NCI-H1436 treated with DMSO at 0.1 percent for 48 hours (cell line): ENCODE measurements at regions not wholly inside any gene's neighbourhood (a gene's known extent, or its start where the extent isn't known, plus 50 kb on each side); places are given as distances from the start of the nearest gene placed in this dataset.
"Not testable (repeated sequence)": the region's sequence is repeated elsewhere in the genome, so short reads cannot be mapped to it uniquely, and the experiment has no call there.

ENCODE experiments used
- DNase-seq: peaks from one replicate; lab custom pipeline; 2025; lab: John Stamatoyannopoulos, UW

- no peak for DNase-seq
Observed at GRCh38 chrX:45669715-45670340, 469.2 kb upstream of the DIPK2B start.

- DNase-seq, result no peak
Observed at GRCh38 chrX:45668686-45669443, 468.2 kb upstream of the DIPK2B start.

- DNase-seq, result no peak
Observed at GRCh38 chrX:45667666-45668065, 467.0 kb upstream of the DIPK2B start.

- no peak for DNase-seq
Observed at GRCh38 chrX:45664727-45665290, 464.1 kb upstream of the DIPK2B start.

- DNase-seq, result no peak
Observed at GRCh38 chrX:45660477-45660876, 459.8 kb upstream of the DIPK2B start.

- no peak for DNase-seq
Observed at GRCh38 chrX:45633419-45633818, 432.7 kb upstream of the DIPK2B start.

- DNase-seq, result no peak
Observed at GRCh38 chrX:45632506-45632905, 431.8 kb upstream of the DIPK2B start.

- DNase-seq, result no peak
Observed at GRCh38 chrX:45630078-45630477, 429.4 kb upstream of the DIPK2B start.

- no peak for DNase-seq
Observed at GRCh38 chrX:45628041-45628440, 427.4 kb upstream of the DIPK2B start.

GRCh38 chrX:45623266-45623665, 422.6 kb upstream of the DIPK2B start:
- DNase-seq, result no peak

GRCh38 chrX:45622538-45622937, 421.9 kb upstream of the DIPK2B start:
- no peak for DNase-seq

GRCh38 chrX:45622042-45622423, 421.4 kb upstream of the DIPK2B start:
- no peak for DNase-seq

- no peak for DNase-seq
Observed at GRCh38 chrX:45621376-45622041, 420.8 kb upstream of the DIPK2B start.

GRCh38 chrX:45619290-45619689, 418.6 kb upstream of the DIPK2B start:
- no peak for DNase-seq

- DNase-seq, result not testable (repeated sequence)
Observed at GRCh38 chrX:45615591-45615990, 414.9 kb upstream of the DIPK2B start.

GRCh38 chrX:45614853-45615252, 414.2 kb upstream of the DIPK2B start:
- DNase-seq, result no peak

GRCh38 chrX:45602151-45602550, 401.5 kb upstream of the DIPK2B start:
- DNase-seq, result no peak

GRCh38 chrX:45601052-45601451, 400.4 kb upstream of the DIPK2B start:
- no peak for DNase-seq

- DNase-seq, result no peak
Observed at GRCh38 chrX:45598861-45599260, 398.2 kb upstream of the DIPK2B start.

GRCh38 chrX:45596188-45596808, 395.6 kb upstream of the DIPK2B start:
- DNase-seq, result no peak

- no peak for DNase-seq
Observed at GRCh38 chrX:45592101-45592500, 391.4 kb upstream of the DIPK2B start.

- no peak for DNase-seq
Observed at GRCh38 chrX:45591650-45592049, 391.0 kb upstream of the DIPK2B start.
